ENCODE measurements at regions not wholly inside any gene's neighbourhood (a gene's known extent, or its start where the extent isn't known, plus 50 kb on each side); places are given as distances from the start of the nearest gene placed in this dataset.
A peak's percentile ranks its signal among the peaks of the same experiment; 100 is the strongest.

GRCh38 chr6:54053881-54054391, 57.3 kb upstream of the MLIP start (continued):
- TF ChIP-seq PRDM10 (tag by site-specific recombination; IDR thresholded peaks at IDR 0.05) (peak; percentile 47; the same call in 1 of the 2 replicates), SP2 (tag by site-specific recombination; IDR thresholded peaks at IDR 0.05) (no peak), ZNF426 (tag by site-specific recombination; IDR thresholded peaks at IDR 0.05) (no peak), ZNF302 (tag by site-specific recombination; IDR thresholded peaks at IDR 0.05; ENCODE audit: low read depth) (no peak), PRDM4 (tag by site-specific recombination; IDR thresholded peaks at IDR 0.05) (no peak), GLI4 (tag by site-specific recombination; IDR thresholded peaks at IDR 0.05) (no peak), ZNF529 (tag by site-specific recombination; IDR thresholded peaks at IDR 0.05; ENCODE audit: insufficient replicate concordance) (no peak), ZNF174 (tag by site-specific recombination; IDR thresholded peaks at IDR 0.05) (no peak), ZNF558 (tag by site-specific recombination; IDR thresholded peaks at IDR 0.05) (peak; percentile 16; the same call in 1 of the 2 replicates), ZNF398 (tag by site-specific recombination; IDR thresholded peaks at IDR 0.05) (no peak), ZNF223 (tag by site-specific recombination; IDR thresholded peaks at IDR 0.05) (no peak), ZNF623 (tag by site-specific recombination; IDR thresholded peaks at IDR 0.05) (no peak), ZNF776 (tag by site-specific recombination; IDR thresholded peaks at IDR 0.05; ENCODE audit: borderline replicate concordance) (no peak), ZNF311 (tag by site-specific recombination; IDR thresholded peaks at IDR 0.05; ENCODE audit: borderline replicate concordance) (no peak), KLF1 (tag by site-specific recombination; IDR thresholded peaks at IDR 0.05) (no peak), ZNF350 (tag by site-specific recombination; IDR thresholded peaks at IDR 0.05) (no peak), YY1 (tag by site-specific recombination; IDR thresholded peaks at IDR 0.05) (no peak), MZF1 (tag by site-specific recombination; IDR thresholded peaks at IDR 0.05; ENCODE audit: borderline replicate concordance) (no peak; the same call in 1 of the 2 replicates), ZBTB7A (tag by site-specific recombination; IDR thresholded peaks at IDR 0.05; ENCODE audit: low read depth) (no peak), ZNF610 (tag by site-specific recombination; IDR thresholded peaks at IDR 0.05; ENCODE audit: borderline replicate concordance) (no peak), ZNF518A (tag by site-specific recombination; conservative IDR thresholded peaks at IDR 0.05; ENCODE audit: low read depth) (no peak), ZNF184 (tag by site-specific recombination; IDR thresholded peaks at IDR 0.05) (peak; percentile 64; the same call in 1 of the 2 replicates), RBAK (tag by site-specific recombination; IDR thresholded peaks at IDR 0.05) (no peak), KLF8 (tag by site-specific recombination; IDR thresholded peaks at IDR 0.05) (0 out of 2 replicates have a peak, but pooled peaks have one; percentile 16), ZNF571 (tag by site-specific recombination; IDR thresholded peaks at IDR 0.05) (no peak), ZNF560 (tag by site-specific recombination; IDR thresholded peaks at IDR 0.05; ENCODE audit: borderline replicate concordance) (no peak), ZNF792 (tag by site-specific recombination; IDR thresholded peaks at IDR 0.05) (no peak), PRDM1 (tag by site-specific recombination; IDR thresholded peaks at IDR 0.05) (peak; percentile 81), ZNF2 (tag by site-specific recombination; IDR thresholded peaks at IDR 0.05) (no peak)

All from HEK293 (cell line).